Loucy (cell line): ENCODE measurements at regions not wholly inside any gene's neighbourhood (a gene's known extent, or its start where the extent isn't known, plus 50 kb on each side); places are given as distances from the start of the nearest gene placed in this dataset.

ENCODE experiments used
- H2AFZ ChIP-seq: fragments of 200-600 bp; sonication (generic); 2 replicates; pipeline ENCODE4 v1.6.0; 2016; ENCODE audit warnings: antibody characterized with exemption, mild to moderate bottlenecking, low read length, moderate library complexity
- H3F3A ChIP-seq: fragments of 200-600 bp; 2 replicates; pipeline ENCODE4 v1.6.0; 2016; ENCODE audit warnings: antibody characterized with exemption, low read depth, mild to moderate bottlenecking
- H3K27me3 ChIP-seq: fragments of 200-600 bp; sonication (generic); 2 replicates; pipeline ENCODE4 v1.6.1; 2014; ENCODE audit warnings: low read length, mild to moderate bottlenecking; ENCODE audit not compliant: insufficient read depth, poor library complexity, severe bottlenecking
- H3K36me3 ChIP-seq: fragments of 200-600 bp; sonication (generic); 2 replicates; pipeline ENCODE4 v1.6.1; 2016; ENCODE audit warnings: low read length; ENCODE audit not compliant: insufficient read depth
- H3K4me1 ChIP-seq: fragments of 200-600 bp; sonication (generic); 2 replicates; pipeline ENCODE4 v1.5.1; 2014; ENCODE audit warnings: low read length, mild to moderate bottlenecking; ENCODE audit not compliant: insufficient read depth, poor library complexity, severe bottlenecking
- H3K4me2 ChIP-seq: fragments of 200-600 bp; sonication (generic); 2 replicates; pipeline ENCODE4 v1.6.0; 2014; ENCODE audit warnings: antibody characterized with exemption, low read length, low read depth, mild to moderate bottlenecking; ENCODE audit not compliant: poor library complexity, severe bottlenecking
- H3K4me3 ChIP-seq: fragments of 200-600 bp; sonication (generic); 2 replicates; pipeline ENCODE4 v1.5.1; 2014; ENCODE audit warnings: low read length, mild to moderate bottlenecking, mixed read lengths; ENCODE audit not compliant: poor library complexity, severe bottlenecking
- H3K79me2 ChIP-seq: fragments of 200-600 bp; sonication (generic); 2 replicates; pipeline ENCODE4 v1.6.1; 2014; ENCODE audit warnings: low read length; ENCODE audit not compliant: insufficient read depth
- H3K9ac ChIP-seq: fragments of 200-600 bp; sonication (generic); 2 replicates; pipeline ENCODE4 v1.6.0; 2014; ENCODE audit warnings: mild to moderate bottlenecking, low read depth, low read length, moderate library complexity; ENCODE audit not compliant: poor library complexity, severe bottlenecking
- H3K9me2 ChIP-seq: fragments of 200-600 bp; sonication (generic); replicated peaks from 2 replicates; pipeline ENCODE4 v1.6.1; 2016; ENCODE audit warnings: low read depth, low read length, mixed read lengths
- H3K9me3 ChIP-seq: fragments of 200-600 bp; sonication (generic); 2 replicates; pipeline ENCODE4 v1.6.1; 2014; ENCODE audit warnings: mild to moderate bottlenecking, antibody characterized with exemption, low read length, low read depth; ENCODE audit not compliant: insufficient read depth
- H4K20me1 ChIP-seq: fragments of 200-600 bp; sonication (generic); 2 replicates; pipeline ENCODE4 v1.6.0; 2014; ENCODE audit warnings: antibody characterized with exemption, low read length, mild to moderate bottlenecking; ENCODE audit not compliant: insufficient read depth, poor library complexity, severe bottlenecking
- CTCF ChIP-seq: fragments of 200-600 bp; sonication (generic); conservative IDR thresholded peaks from 2 replicates; pipeline ENCODE4 v1.5.1; 2014; ENCODE audit warnings: mild to moderate bottlenecking, antibody characterized with exemption, low read length
- EZH2phosphoT487 ChIP-seq: fragments of 200-600 bp; IDR thresholded peaks from 2 replicates; pipeline ENCODE4 v1.6.1; 2018; ENCODE audit warnings: antibody characterized with exemption, mild to moderate bottlenecking, moderate library complexity, borderline replicate concordance

DNA sequence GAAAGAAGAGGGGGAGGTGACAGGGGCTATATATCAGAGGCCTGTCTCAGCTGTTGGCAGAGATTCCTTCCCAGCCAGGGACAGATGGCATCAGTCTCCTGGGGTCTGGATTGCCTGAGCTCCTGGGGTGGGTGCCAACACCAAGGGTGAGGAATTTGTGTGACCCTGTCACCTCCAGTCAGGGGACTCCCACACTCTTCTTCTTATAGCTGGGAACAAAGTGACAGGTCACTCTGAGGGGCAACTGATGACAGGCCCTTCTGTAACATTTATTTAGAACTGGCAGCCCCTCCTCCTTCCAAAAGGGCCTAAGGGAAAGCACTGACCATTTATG lies 53.7 kb upstream of the DUSP5 start:
- Histone ChIP-seq H4K20me1 (no peaks in the 10 kb centered on the region), H3K79me2 (no peaks in the 10 kb centered on the region), H3K36me3 (no peaks in the 10 kb centered on the region), H3K9me2 (no peaks in the 10 kb centered on the region), H3K4me3 (no peak overlapping the region), H3K4me1 (peaks cover 3% of the 10 kb centered on the region), H3F3A (no peaks in the 10 kb centered on the region), H3K4me2 (no peak overlapping the region), H3K9me3 (no peaks in the 10 kb centered on the region), H3K27me3 (no peaks in the 10 kb centered on the region), H3K9ac (no peak overlapping the region), H2AFZ (no peak overlapping the region)
- no peak for TF ChIP-seq EZH2phosphoT487
- TF ChIP-seq CTCF = no peak

DNA sequence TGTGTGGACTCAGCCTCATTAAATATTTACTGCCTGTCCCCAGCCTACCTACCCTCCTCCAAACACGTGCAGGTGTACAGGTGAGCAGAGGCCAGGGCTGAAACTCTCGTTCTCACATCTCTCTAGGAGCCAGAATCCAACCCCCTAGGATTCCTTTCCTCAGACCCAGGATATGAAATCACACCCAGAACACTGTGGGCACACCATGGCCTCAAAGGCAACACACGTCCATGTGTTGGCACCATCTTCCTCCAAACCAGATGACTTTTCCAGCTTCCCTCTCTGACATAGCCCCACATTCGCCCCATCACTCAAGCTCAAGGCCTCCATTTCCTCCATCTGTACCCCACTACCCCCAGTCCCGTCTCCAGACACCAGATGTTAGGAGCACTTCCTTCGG lies 51.8 kb upstream of the DUSP5 start:
- Histone ChIP-seq H3K9ac (no peak overlapping the region), H3K4me1 (peaks cover 3% of the 10 kb centered on the region), H3F3A (no peaks in the 10 kb centered on the region), H2AFZ (no peak overlapping the region), H3K9me2 (no peaks in the 10 kb centered on the region), H3K79me2 (no peaks in the 10 kb centered on the region), H3K27me3 (no peaks in the 10 kb centered on the region), H3K4me3 (no peak overlapping the region), H3K36me3 (no peaks in the 10 kb centered on the region), H4K20me1 (no peaks in the 10 kb centered on the region), H3K9me3 (no peaks in the 10 kb centered on the region), H3K4me2 (no peak overlapping the region)
- TF ChIP-seq EZH2phosphoT487 = no peak
- TF ChIP-seq CTCF = no peak

- H3K79me2 ChIP-seq = no peaks in the 10 kb centered on the region
- TF ChIP-seq CTCF (no peak), EZH2phosphoT487 (no peak)
- H4K20me1 ChIP-seq = no peaks in the 10 kb centered on the region
- H3F3A ChIP-seq = no peaks in the 10 kb centered on the region
- H3K4me3 ChIP-seq = no peak overlapping the region
- H3K36me3 ChIP-seq = no peaks in the 10 kb centered on the region
- H3K4me1 ChIP-seq = peaks cover 3% of the 10 kb centered on the region
- no peaks in the 10 kb centered on the region for H3K9me2 ChIP-seq
- H3K9ac ChIP-seq = no peak overlapping the region
- H3K4me2 ChIP-seq = no peak overlapping the region
- H3K27me3 ChIP-seq = no peaks in the 10 kb centered on the region
- no peak overlapping the region for H2AFZ ChIP-seq
- H3K9me3 ChIP-seq = no peaks in the 10 kb centered on the region
Observed at GRCh38 chr10:110446277-110446676, 51.4 kb upstream of the DUSP5 start.
